Common myeloid progenitor, CD34-positive (primary cell): ENCODE measurements at regions not wholly inside any gene's neighbourhood (a gene's known extent, or its start where the extent isn't known, plus 50 kb on each side); places are given as distances from the start of the nearest gene placed in this dataset.

Experiments used
- CTCF ChIA-PET: fragments of 350-600 bp; sonication (Branson Sonifier 250); formaldehyde crosslinking; loops from one replicate; lab custom pipeline; 2021; ENCODE audit warnings: antibody characterized with exemption; lab: Charles Lee
- POLR2A ChIA-PET: fragments of 350-600 bp; sonication (Branson Sonifier 250); formaldehyde crosslinking; loops from one replicate; lab custom pipeline; 2021; ENCODE audit warnings: antibody characterized with exemption; lab: Charles Lee
- DNase-seq, 3 donors: peaks; one replicate each; pipeline versions ENCODE4 v3.0.0 to v3.0.0-alpha.2; 2013
- H3K27ac ChIP-seq, 2 experiments: 1 replicate in 1 of 2; 2 replicates in 1 of 2; pipeline ENCODE4 v1.7.0; 2013; ENCODE audit warnings: inconsistent platforms in 2 of 2, low read length in 2 of 2, mild to moderate bottlenecking in 2 of 2, low read depth in 1 of 2, moderate library complexity in 1 of 2; ENCODE audit not compliant: severe bottlenecking in 2 of 2, insufficient read depth in 1 of 2, poor library complexity in 1 of 2
- H3K27me3 ChIP-seq, 5 experiments: replicated peaks in 2 of 5; 1 replicate in 3 of 5; 2 replicates in 2 of 5; pipeline versions ENCODE4 v1.6.1 to v1.7.0; 2013; ENCODE audit warnings: low read length in 4 of 5, mild to moderate bottlenecking in 2 of 5, moderate library complexity in 2 of 5, inconsistent platforms in 1 of 5; ENCODE audit not compliant: insufficient read depth in 5 of 5, control insufficient read depth in 4 of 5
- H3K36me3 ChIP-seq, 4 experiments: 1 replicate in 2 of 4; 2 replicates in 2 of 4; pipeline versions ENCODE4 v1.6.1 to v1.7.0; 2013; ENCODE audit warnings: low read length in 3 of 4, control low read depth in 1 of 4, mild to moderate bottlenecking in 1 of 4; ENCODE audit not compliant: control insufficient read depth in 4 of 4, insufficient read depth in 4 of 4
- H3K4me1 ChIP-seq, 4 experiments: 1 replicate in 3 of 4; 2 replicates in 1 of 4; pipeline versions ENCODE4 v1.6.1 to v1.7.1; 2013; ENCODE audit warnings: low read length in 3 of 4, mild to moderate bottlenecking in 3 of 4, control low read depth in 1 of 4, inconsistent platforms in 1 of 4, moderate library complexity in 1 of 4; ENCODE audit not compliant: control insufficient read depth in 4 of 4, insufficient read depth in 4 of 4; ENCODE audit errors: control extremely low read depth in 1 of 4
- H3K4me3 ChIP-seq, 7 experiments: 1 replicate in 4 of 7; 2 replicates in 3 of 7; pipeline versions ENCODE4 v1.5.1 to v1.7.0; 2013; ENCODE audit warnings: mild to moderate bottlenecking in 7 of 7, low read length in 6 of 7, moderate library complexity in 6 of 7, inconsistent platforms in 2 of 7, low read depth in 2 of 7, control low read depth in 1 of 7; ENCODE audit not compliant: insufficient read depth in 4 of 7, control insufficient read depth in 1 of 7; ENCODE audit errors: extremely low read depth in 1 of 7
- H3K9me3 ChIP-seq, 5 experiments: 1 replicate in 4 of 5; 2 replicates in 1 of 5; pipeline versions ENCODE4 v1.6.1 to v1.7.1; 2013; ENCODE audit warnings: low read length in 4 of 5, mild to moderate bottlenecking in 2 of 5, inconsistent platforms in 1 of 5, low read depth in 1 of 5, moderate library complexity in 1 of 5; ENCODE audit not compliant: control insufficient read depth in 4 of 5, insufficient read depth in 2 of 5; ENCODE audit errors: control extremely low read depth in 1 of 5
- WGBS: methylation state at CpG from one replicate; pipeline ENCODE4 v1.1.5; 2013; ENCODE audit not compliant: insufficient coverage; 5-methylcytosine and 5-hydroxymethylcytosine counted together

DNA sequence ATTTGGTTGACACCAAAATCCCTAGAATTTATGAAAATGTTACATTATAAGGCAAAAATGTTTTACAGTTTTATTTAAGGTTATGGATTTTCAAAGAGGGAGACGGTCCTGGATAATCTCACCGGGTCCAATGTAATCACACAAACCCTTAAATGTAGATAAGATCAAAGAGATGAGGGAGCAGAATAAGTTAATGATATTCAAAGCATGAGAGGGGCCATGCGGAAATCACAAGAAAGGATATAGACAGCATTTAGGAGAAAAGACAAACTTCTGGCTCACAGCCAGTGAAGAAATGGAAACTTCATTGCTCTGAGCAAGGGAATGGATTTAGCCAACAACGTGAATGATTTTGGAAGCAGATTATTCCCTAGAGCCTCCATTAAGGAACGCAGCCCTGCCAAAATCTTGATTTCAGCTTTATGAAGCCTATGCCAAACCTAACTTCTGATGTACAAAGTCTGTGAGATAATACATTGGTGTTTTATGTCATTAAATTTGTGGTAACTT, 684.4 kb upstream of the GNPDA2 start:
- ChIA-PET POLR2A (no interaction called here), CTCF (no interaction called here)
- Histone ChIP-seq H3K27me3 (no peaks in the 10 kb centered on the region), H3K27ac (no peak overlapping the region), H3K9me3 (no peaks in the 10 kb centered on the region), H3K4me1 (no peaks in the 10 kb centered on the region), H3K36me3 (no peaks in the 10 kb centered on the region), H3K4me3 (no peak overlapping the region)
- DNase-seq: no peak
- 75% methylated on average over 4 of the region's 5 CpGs for WGBS

DNA sequence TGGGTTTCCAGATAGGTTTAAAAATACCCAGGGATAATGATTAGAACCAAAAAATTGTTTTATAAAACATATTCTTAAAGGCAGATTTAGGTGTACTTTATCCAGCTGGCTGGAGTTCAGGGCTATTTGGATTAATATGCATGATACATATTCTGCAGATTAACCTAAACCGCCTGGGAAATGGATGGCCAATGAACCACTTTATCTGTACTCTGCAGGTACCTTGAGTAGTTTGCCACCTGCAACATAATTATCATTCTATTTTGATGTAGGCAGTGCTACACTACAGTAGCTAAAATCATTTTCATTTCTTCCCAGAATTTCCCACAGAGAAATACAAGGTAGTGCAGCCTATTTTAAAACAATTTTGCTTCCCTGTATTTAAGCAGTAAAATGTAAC, 683.2 kb upstream of the GNPDA2 start:
- Histone ChIP-seq H3K36me3 (no peaks in the 10 kb centered on the region), H3K27ac (no peak overlapping the region), H3K4me1 (no peaks in the 10 kb centered on the region), H3K27me3 (no peaks in the 10 kb centered on the region), H3K9me3 (no peaks in the 10 kb centered on the region), H3K4me3 (no peak overlapping the region)
- no peak for DNase-seq
- CTCF ChIA-PET: no interaction called here
- POLR2A ChIA-PET: no interaction called here
- 100% methylated on average over 1 of the region's 1 CpG for WGBS

DNA sequence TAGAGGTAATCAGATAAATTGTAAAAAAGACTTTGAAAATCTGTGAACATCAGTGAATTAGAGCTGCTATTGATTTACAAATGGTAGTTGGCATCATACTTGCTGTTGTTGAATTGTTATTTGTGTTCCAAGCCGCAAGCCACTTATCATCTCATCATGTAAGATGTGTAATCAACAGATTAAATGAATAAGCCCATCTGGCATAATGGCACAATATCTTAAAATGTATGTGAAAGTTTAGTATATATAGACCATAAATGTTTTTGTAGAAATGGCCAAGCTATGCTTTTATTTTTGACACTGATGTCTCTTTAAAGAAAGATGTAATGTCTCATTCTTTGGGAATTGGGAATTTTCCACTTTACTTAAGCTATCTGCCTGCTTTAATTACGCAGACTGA, 682.6 kb upstream of the GNPDA2 start:
- Histone ChIP-seq H3K36me3 (no peaks in the 10 kb centered on the region), H3K4me3 (no peak overlapping the region), H3K27me3 (no peaks in the 10 kb centered on the region), H3K4me1 (no peaks in the 10 kb centered on the region), H3K27ac (no peak overlapping the region), H3K9me3 (no peaks in the 10 kb centered on the region)
- ChIA-PET POLR2A (no interaction called here), CTCF (no interaction called here)
- no peak for DNase-seq
- no CpG with 5 or more reads among the region's 2 CpGs for WGBS

DNA sequence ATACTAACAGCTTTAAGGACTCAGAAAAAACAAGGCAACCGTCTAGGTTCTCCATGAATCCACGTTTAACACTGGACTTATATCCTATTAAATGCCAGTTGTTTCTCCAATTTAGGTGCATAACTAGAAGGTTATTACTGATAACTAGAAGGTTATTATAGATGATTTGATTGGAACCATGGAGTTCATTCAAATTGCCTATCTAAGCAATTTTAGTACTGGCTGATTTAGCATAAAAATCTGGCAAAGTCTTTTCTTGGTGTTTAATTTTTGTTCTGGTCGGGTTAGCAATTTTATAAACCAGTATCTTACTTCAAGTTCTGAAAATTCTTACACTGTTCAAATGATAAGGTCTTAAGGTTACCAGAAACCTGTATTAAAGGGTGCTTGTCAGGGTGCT, 672.8 kb upstream of the GNPDA2 start:
- CTCF ChIA-PET: no interaction called here
- Histone ChIP-seq H3K27ac (no peak overlapping the region), H3K4me1 (no peaks in the 10 kb centered on the region), H3K27me3 (no peaks in the 10 kb centered on the region), H3K9me3 (peaks cover 0 to 4% (median 0%) of the 10 kb centered on the region in 5 experiments), H3K4me3 (no peak overlapping the region), H3K36me3 (no peaks in the 10 kb centered on the region)
- DNase-seq: no peak
- POLR2A ChIA-PET: no interaction called here
- WGBS: 75% methylated on average over 2 of the region's 3 CpGs

DNA sequence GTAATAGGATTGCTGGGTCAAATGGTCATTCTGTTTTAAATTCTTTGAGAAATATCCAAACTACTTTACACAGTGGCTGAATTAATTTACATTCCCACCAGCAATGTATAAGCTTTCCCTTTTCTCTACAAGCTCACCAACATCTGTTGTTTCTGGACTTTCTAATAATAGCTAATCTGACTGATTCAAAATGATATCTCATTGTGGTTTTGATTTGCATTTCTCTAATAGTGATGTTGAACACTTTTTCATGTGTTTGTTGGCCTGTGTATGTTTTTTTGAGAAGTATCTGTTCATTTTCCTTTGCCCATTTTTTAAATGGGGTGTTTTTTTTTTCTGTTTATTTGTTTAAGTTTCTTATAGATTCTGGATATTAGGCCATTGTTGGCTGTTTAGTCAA, 659.0 kb upstream of the GNPDA2 start:
- Histone ChIP-seq H3K9me3 (no peaks in the 10 kb centered on the region), H3K27me3 (no peaks in the 10 kb centered on the region), H3K36me3 (no peaks in the 10 kb centered on the region), H3K4me3 (no peak overlapping the region), H3K4me1 (no peaks in the 10 kb centered on the region), H3K27ac (no peak overlapping the region)
- POLR2A ChIA-PET: no interaction called here
- no peak for DNase-seq
- CTCF ChIA-PET: no interaction called here

DNA sequence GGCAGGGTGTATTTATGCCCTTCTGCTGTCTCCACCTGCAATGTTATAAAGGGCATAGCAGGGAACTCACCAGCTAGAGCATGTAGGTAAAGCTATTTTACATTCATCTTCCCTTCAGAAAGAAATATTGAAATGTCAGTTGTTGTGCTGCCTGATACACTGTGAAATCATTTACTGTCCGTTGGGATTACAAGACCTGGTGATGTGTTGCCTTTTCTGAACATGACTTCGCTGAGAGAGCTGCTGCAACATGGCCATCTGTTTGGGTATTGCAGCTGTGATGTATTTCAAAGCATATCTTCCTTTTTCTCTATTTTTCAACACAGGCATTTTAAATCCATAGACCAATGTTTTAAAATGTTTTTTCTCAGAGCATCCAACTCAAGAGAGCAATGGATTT, 644.1 kb upstream of the GNPDA2 start:
- no peaks in the 10 kb centered on the region for H3K27me3 ChIP-seq
- H3K36me3 ChIP-seq: no peaks in the 10 kb centered on the region
- POLR2A ChIA-PET: no interaction called here
- no peak for DNase-seq
- WGBS: no CpG with 5 or more reads among the region's 2 CpGs
- H3K4me1 ChIP-seq: no peaks in the 10 kb centered on the region
- H3K4me3 ChIP-seq: no peak overlapping the region
- CTCF ChIA-PET: no interaction called here
- H3K27ac ChIP-seq: no peak overlapping the region
- no peaks in the 10 kb centered on the region for H3K9me3 ChIP-seq

DNA sequence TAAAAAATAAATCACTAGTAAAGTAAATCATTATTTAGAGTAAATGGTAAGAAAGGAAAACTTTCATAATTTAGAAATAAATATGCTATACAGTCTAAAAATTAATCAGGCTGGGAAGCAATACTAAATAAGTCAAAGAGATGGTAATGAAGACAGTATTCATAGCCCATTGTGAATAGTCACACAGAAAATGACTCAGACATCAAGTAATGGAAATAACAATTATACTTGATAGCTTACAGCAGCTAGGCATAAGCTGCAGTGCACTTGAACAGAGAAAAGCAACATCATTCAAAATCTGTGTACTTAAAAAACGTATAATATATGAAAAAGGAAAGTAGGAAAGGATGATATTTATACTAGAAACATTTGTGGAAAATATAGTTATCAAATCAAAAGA, 642.5 kb upstream of the GNPDA2 start:
- CTCF ChIA-PET: no interaction called here
- WGBS: no CpG with 5 or more reads among the region's 1 CpG
- POLR2A ChIA-PET: no interaction called here

More for the DNA sequence above, 642.5 kb upstream of the GNPDA2 start:
- DNase-seq: no peak
- Histone ChIP-seq H3K4me1 (no peaks in the 10 kb centered on the region), H3K4me3 (no peak overlapping the region), H3K27ac (no peak overlapping the region), H3K27me3 (no peaks in the 10 kb centered on the region), H3K9me3 (no peaks in the 10 kb centered on the region), H3K36me3 (no peaks in the 10 kb centered on the region)
